Large intestine (tissue), 3 donors: ENCODE measurements at regions not wholly inside any gene's neighbourhood (a gene's known extent, or its start where the extent isn't known, plus 50 kb on each side); places are given as distances from the start of the nearest gene placed in this dataset.

Experiments used
- DNase-seq, 2 donors: peaks; one replicate each; pipeline versions ENCODE4 v3.0.0 to v3.0.0-alpha.2; 2013
- H3K27ac ChIP-seq: one replicate; pipeline ENCODE4 v1.5.1; 2013; ENCODE audit warnings: low read length
- H3K27me3 ChIP-seq: 2 replicates; pipeline ENCODE4 v1.6.1; 2013; ENCODE audit warnings: low read length; ENCODE audit not compliant: control insufficient read depth, insufficient read depth
- H3K36me3 ChIP-seq: 2 replicates; pipeline ENCODE4 v1.6.1; 2013; ENCODE audit warnings: low read length; ENCODE audit not compliant: control insufficient read depth, insufficient read depth
- H3K4me1 ChIP-seq: one replicate; pipeline ENCODE4 v1.6.1; 2013; ENCODE audit warnings: low read length; ENCODE audit not compliant: control insufficient read depth, insufficient read depth
- H3K4me3 ChIP-seq: one replicate; pipeline ENCODE4 v1.5.1; 2013; ENCODE audit warnings: low read length
- H3K9me3 ChIP-seq: one replicate; pipeline ENCODE4 v1.6.1; 2013; ENCODE audit warnings: mild to moderate bottlenecking, low read depth, low read length, moderate library complexity; ENCODE audit not compliant: control insufficient read depth
- WGBS: methylation state at CpG from one replicate; pipeline ENCODE4 v1.1.5; 2013; ENCODE audit warnings: low lambda C conversion rate; ENCODE audit not compliant: insufficient coverage; 5-methylcytosine and 5-hydroxymethylcytosine counted together

DNA sequence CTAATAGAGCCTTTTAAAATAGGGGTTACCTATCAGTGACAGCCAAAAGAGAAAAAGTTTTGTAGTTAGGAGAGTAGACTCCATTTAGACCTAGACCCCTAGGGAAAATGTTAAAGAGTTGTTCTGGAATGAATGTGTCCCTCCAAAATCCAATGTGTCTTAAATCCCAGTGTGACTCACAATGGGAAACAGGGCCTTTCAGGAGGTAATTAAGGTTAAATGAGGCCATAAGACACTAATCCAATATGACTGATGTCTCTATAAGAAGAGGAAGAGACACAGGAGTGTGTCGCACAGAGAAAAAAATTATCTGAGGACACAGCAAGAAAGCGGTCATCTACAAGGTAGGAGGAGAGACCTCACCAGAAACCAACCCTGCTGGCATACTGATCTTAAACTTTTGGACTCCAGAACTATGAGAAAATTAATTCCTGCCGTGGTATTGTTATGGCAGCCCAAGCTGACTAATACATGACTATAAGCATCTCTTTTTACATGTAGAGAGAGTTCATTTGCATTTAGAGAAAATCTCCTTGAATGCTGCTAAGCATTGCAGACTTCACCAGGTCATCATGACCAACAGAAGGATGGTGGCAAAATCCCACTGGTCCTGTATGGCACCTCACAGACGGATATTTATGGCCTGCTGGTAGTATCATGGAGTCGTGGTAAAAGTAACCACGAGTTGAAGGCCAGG, 259.6 kb upstream of the TMTC1 start:
- no peaks in the 10 kb centered on the region for H3K27me3 ChIP-seq
- no peaks in the 10 kb centered on the region for H3K4me1 ChIP-seq
- WGBS, result 89% methylated on average over 3 of the region's 6 CpGs
- no peaks in the 10 kb centered on the region for H3K36me3 ChIP-seq
- no peak for DNase-seq
- H3K4me3 ChIP-seq, result no peak overlapping the region
- H3K27ac ChIP-seq, result no peak overlapping the region
- H3K9me3 ChIP-seq, result no peaks in the 10 kb centered on the region

DNA sequence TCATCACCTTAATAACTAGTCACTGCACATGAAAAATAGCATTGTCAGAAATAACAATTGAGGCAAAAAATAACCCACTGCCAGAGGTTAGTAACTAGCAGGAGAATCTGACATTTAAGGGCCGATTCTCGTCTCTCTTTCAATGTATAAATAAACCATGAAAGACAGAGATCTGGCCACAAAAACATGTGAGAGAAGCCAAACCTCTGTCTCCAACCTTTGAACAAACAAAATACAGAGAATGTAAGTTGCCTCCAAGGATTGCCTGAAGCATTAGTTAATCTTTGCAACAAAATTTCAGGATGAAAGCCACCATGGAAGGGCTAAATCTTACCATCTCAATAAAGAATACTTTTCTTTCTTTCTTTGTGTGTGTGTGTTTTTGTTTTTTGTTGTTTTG, 257.4 kb upstream of the TMTC1 start:
- H3K36me3 ChIP-seq, result no peaks in the 10 kb centered on the region
- H3K27ac ChIP-seq, result no peak overlapping the region
- no peak for DNase-seq
- H3K27me3 ChIP-seq, result no peaks in the 10 kb centered on the region
- H3K9me3 ChIP-seq, result no peaks in the 10 kb centered on the region
- no CpG with 5 or more reads among the region's 2 CpGs for WGBS
- H3K4me1 ChIP-seq, result no peaks in the 10 kb centered on the region
- no peak overlapping the region for H3K4me3 ChIP-seq

DNA sequence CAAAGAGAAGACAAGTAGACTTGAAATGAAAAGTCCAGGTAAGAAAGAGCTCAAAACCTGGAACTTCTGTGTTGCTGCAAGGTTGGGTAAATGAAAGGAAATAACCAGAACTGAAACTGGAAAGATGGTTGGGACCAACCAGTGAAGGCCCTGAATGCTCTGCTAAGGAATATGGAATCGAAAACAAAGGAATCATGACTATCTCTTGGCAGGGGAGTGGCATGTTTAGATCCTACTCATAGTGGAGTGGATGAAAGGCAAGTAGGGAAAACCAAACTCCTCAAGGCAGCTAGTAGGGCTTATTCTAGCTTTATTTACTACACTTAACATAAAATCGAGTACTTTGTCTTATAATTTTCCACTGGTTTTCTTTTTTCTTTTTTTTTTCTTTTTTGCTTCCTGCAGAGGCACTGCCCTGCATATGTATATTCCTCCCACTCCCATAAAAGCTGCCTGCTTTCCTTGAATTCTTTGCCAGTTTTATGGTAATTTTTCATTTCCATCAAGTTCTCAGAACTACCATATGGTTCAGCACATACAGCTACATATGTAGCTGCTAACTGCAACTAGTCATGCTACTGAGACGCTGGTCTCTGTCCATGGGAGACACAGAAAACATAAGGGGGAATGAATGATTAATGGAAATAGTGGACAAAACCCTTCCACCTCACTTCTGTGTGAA, 247.1 kb upstream of the TMTC1 start:
- WGBS, result 90% methylated on average over 1 of the region's 3 CpGs
- no peaks in the 10 kb centered on the region for H3K27me3 ChIP-seq
- H3K9me3 ChIP-seq, result no peaks in the 10 kb centered on the region
- no peak for DNase-seq
- no peaks in the 10 kb centered on the region for H3K4me1 ChIP-seq
- no peak overlapping the region for H3K4me3 ChIP-seq
- H3K36me3 ChIP-seq, result no peaks in the 10 kb centered on the region
- H3K27ac ChIP-seq, result no peak overlapping the region

DNA sequence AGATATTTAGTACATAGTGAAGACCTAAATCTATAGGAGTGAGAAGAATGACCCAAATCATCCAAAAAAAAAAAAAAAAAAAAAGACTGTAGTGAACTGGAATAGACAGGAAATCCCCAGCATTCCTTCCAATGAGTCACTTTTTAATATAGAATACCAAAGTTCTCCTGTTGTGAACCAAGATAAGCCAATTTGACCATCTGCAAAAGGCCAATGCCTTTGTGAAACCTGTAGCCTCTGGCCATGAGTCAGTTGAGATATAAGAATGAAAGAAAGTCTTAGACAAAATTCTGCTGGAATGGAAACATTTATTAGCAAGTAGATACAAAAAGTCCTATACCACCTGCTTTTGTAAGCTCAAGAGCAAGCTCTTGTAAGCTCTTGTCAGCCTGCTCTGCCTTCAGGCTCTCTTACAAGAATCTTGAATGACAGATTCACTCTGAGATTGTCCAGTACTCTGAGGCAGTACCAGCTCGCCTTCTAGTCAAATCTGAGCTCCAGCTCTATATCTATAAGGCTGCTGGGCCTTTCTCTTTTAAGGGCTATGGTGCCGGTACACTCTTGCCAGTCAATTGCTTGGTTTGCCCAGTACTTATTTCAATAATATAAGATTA, 243.0 kb upstream of the TMTC1 start:
- H3K4me3 ChIP-seq, result no peak overlapping the region
- DNase-seq, result no peak
- H3K36me3 ChIP-seq, result no peaks in the 10 kb centered on the region
- H3K27me3 ChIP-seq, result no peaks in the 10 kb centered on the region
- H3K27ac ChIP-seq, result no peak overlapping the region
- no peaks in the 10 kb centered on the region for H3K4me1 ChIP-seq
- no CpG with 5 or more reads among the region's 2 CpGs for WGBS
- no peaks in the 10 kb centered on the region for H3K9me3 ChIP-seq

DNA sequence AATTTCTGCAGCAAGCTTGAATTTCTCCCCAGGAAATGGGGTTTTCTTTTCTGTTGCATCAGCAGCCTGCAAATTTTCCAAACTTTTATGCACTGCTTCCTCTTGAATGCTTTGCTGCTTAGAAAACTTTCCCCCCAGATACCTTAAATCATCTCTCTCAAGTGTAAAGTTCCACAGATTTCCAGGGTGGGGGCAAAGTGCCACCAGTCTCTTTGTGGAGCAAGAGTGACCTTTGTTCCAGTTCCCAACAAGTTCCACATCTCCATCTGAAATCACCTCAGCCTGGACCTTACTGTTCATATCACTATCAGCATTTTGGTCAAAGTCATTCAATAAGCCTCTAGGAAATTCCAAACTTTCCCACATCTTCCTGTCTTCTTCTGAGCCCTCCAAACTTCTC, 241.6 kb upstream of the TMTC1 start:
- Histone ChIP-seq H3K9me3 (no peaks in the 10 kb centered on the region), H3K4me1 (no peaks in the 10 kb centered on the region), H3K27me3 (no peaks in the 10 kb centered on the region), H3K27ac (no peak overlapping the region), H3K4me3 (no peak overlapping the region), H3K36me3 (no peaks in the 10 kb centered on the region)
- no peak for DNase-seq

DNA sequence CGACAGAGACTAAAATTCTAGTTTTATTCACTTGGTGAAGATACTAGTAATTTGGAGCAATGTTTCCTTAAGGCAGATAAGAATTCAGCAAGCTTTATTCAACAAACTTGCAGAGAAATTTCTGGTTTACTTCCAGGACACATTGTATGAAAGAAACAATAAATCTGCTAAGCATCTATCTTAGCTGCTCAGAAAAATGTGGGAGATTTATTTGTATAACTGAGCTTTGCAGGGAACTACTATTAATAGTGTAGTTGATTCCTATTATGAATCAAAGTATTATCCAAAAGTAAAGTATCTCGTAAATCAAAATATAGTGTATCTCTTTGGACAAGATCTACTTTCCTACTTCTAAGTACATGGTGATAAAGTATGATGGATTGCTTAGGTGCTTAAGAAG, 239.4 kb upstream of the TMTC1 start:
- H3K4me1 ChIP-seq, result no peaks in the 10 kb centered on the region
- H3K27me3 ChIP-seq, result no peaks in the 10 kb centered on the region
- DNase-seq, result no peak
- H3K27ac ChIP-seq, result no peak overlapping the region
- H3K4me3 ChIP-seq, result no peak overlapping the region
- H3K36me3 ChIP-seq, result no peaks in the 10 kb centered on the region
- no peaks in the 10 kb centered on the region for H3K9me3 ChIP-seq
- 93% methylated on average over 2 of the region's 2 CpGs for WGBS

DNA sequence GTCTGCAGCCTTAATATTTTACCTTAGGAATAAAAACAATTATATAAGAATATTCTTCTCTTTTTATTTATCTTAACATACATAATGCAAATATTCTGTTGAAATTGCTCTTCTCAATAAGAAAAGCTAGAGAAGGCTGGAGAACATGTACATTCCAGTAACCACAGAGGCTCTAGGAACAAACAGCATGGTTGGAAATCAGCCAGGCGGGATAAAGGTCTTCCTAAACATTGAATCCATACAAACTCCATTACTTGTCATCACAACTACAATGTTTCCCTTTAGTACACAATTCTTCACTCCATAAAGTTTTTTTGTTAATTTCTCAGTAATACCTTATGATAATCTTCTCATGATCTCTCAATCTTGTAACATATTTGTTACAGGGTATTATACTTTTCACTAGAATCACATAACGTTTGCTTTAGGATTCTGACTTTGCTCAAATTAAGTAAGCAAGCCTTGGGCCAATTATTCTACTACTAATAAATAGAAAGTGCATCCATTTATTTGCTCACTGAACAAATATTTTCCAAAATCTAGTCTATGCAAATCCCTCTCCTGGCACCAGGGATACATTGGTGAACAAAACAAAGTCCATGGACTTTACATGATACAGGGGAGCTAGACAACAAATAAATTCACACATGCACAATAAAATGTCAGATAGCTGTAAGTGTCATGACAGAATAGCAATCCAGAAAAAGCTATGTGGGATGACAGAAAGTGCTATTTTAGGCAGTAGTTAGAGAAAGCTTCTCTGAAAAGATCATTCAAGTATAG, 237.5 kb upstream of the TMTC1 start:
- Histone ChIP-seq H3K9me3 (no peaks in the 10 kb centered on the region), H3K27me3 (no peaks in the 10 kb centered on the region), H3K4me1 (no peaks in the 10 kb centered on the region), H3K4me3 (no peak overlapping the region), H3K27ac (no peak overlapping the region), H3K36me3 (no peaks in the 10 kb centered on the region)
- 100% methylated on average over 2 of the region's 2 CpGs for WGBS
- DNase-seq, result no peak

DNA sequence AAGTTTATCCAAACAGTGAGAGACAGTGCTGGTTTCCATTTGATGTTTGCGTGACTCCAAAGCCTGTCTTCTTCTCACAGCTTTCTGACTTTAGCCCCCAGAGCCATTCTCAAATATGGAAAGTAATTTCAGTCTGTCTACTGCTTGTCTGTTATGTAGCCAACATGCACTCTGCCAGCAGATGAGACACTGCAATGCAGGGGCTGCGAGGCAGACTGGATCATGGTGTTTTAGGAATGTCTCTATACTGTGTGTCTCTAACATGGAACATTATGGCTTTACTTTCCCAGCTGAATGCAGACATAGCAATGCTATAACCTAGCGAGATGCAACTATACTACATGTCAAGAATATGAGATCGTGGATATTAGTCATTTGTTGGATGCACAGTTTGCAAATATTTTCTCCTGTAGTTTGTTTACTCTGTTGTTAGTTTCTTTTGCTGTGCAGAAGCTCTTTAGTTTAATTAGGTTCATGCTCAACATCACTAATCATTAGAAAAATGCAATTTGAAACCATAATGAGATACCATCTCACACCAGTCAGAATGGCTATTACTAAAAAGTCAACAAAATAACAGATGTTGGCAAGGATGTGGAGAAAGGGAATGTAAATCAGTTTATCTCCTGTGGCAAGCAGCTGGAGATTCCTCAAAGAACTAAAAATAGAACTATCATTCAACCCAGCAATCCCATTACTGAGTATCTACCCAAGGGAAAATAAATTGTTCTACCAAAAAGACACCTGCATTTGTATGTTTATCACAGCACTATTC, 235.8 kb upstream of the TMTC1 start:
- Histone ChIP-seq H3K36me3 (no peaks in the 10 kb centered on the region), H3K4me1 (no peaks in the 10 kb centered on the region), H3K27me3 (no peaks in the 10 kb centered on the region), H3K4me3 (no peak overlapping the region), H3K9me3 (no peaks in the 10 kb centered on the region), H3K27ac (no peak overlapping the region)
- DNase-seq, result no peak
- 100% methylated on average over 1 of the region's 4 CpGs for WGBS

DNA sequence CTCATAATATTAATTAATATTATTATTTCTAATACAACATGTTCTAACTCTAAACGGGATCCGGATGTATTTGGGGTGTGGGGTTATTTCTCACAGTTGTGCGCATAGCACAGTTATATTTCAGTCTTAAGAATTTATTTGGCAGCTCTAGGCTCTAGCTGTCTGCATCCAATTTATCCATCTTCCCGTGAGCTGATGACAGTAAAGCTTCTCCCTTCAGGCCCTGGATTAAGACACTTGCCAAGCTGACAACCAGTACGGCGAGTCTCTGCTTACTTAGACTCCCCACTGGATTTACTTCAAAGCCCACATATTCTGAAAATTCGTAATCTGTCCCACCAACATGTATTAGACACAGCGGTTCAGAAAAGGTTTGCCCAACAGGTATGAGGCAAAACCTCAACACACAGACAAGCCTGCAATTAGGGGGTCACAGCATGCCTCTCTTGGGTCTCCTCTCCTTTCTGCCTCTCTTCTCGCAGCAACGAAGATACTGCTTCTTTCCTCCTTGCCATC, 232.9 kb upstream of the TMTC1 start:
- no peaks in the 10 kb centered on the region for H3K27me3 ChIP-seq
- H3K36me3 ChIP-seq, result no peaks in the 10 kb centered on the region
- DNase-seq, result no peak
- no CpG with 5 or more reads among the region's 10 CpGs for WGBS
- no peak overlapping the region for H3K4me3 ChIP-seq
- no peaks in the 10 kb centered on the region for H3K9me3 ChIP-seq
- no peaks in the 10 kb centered on the region for H3K4me1 ChIP-seq
- no peak overlapping the region for H3K27ac ChIP-seq
